Smooth muscle cell (in vitro differentiated cells): ENCODE measurements at regions not wholly inside any gene's neighbourhood (a gene's known extent, or its start where the extent isn't known, plus 50 kb on each side); places are given as distances from the start of the nearest gene placed in this dataset.

Experiments
- DNase-seq: peaks from one replicate; lab custom pipeline; 2025; ENCODE audit not compliant: unreplicated experiment; lab: John Stamatoyannopoulos, UW
- H2AFZ ChIP-seq: fragments of 200-600 bp; sonication (generic); 2 replicates; pipeline ENCODE4 v1.6.0; 2016; ENCODE audit warnings: antibody characterized with exemption, low read depth, mild to moderate bottlenecking
- H3F3A ChIP-seq: fragments of 200-600 bp; sonication (generic); 2 replicates; pipeline ENCODE4 v1.6.0; 2017; ENCODE audit warnings: antibody characterized with exemption, low read depth
- H3K27ac ChIP-seq: fragments of 200-600 bp; sonication (generic); 2 replicates; pipeline ENCODE4 v1.5.1; 2016; ENCODE audit warnings: low read depth, mild to moderate bottlenecking
- H3K27me3 ChIP-seq: fragments of 200-600 bp; sonication (generic); 2 replicates; pipeline ENCODE4 v1.6.1; 2016; ENCODE audit warnings: low read depth, mild to moderate bottlenecking
- H3K36me3 ChIP-seq: fragments of 200-600 bp; sonication (generic); 2 replicates; pipeline ENCODE4 v1.5.1; 2016; ENCODE audit warnings: low read depth
- H3K4me1 ChIP-seq: fragments of 200-600 bp; sonication (generic); 2 replicates; pipeline ENCODE4 v1.5.1; 2016; ENCODE audit warnings: low read depth
- H3K4me2 ChIP-seq: fragments of 200-600 bp; sonication (generic); 2 replicates; pipeline ENCODE4 v1.6.0; 2016; ENCODE audit warnings: mild to moderate bottlenecking
- H3K4me3 ChIP-seq: fragments of 200-600 bp; sonication (generic); 2 replicates; pipeline ENCODE4 v1.5.1; 2016; ENCODE audit warnings: mild to moderate bottlenecking
- H3K79me2 ChIP-seq: fragments of 200-600 bp; sonication (generic); 2 replicates; pipeline ENCODE4 v1.6.0; 2016; ENCODE audit warnings: low read depth, mild to moderate bottlenecking
- H3K9ac ChIP-seq: fragments of 200-600 bp; sonication (generic); 2 replicates; pipeline ENCODE4 v1.6.0; 2016; ENCODE audit warnings: low read depth
- H3K9me3 ChIP-seq: fragments of 200-600 bp; sonication (generic); replicated peaks from 2 replicates; pipeline ENCODE4 v1.5.1; 2016; ENCODE audit warnings: low read depth
- H4K20me1 ChIP-seq: fragments of 200-600 bp; sonication (generic); 2 replicates; pipeline ENCODE4 v1.6.0; 2016; ENCODE audit warnings: low read depth
- whole genome bisulfite sequencing: methylation state at CpG from one replicate; pipeline ENCODE4 v1.1.7; 2016; ENCODE audit warnings: low lambda C conversion rate; 5-methylcytosine and 5-hydroxymethylcytosine counted together
- TF ChIP-seq, protein P1 (sequence below): fragments of 200-600 bp; sonication (generic); IDR thresholded peaks from 2 replicates; pipeline ENCODE4 v1.5.1; 2017; ENCODE audit warnings: borderline replicate concordance, mild to moderate bottlenecking, antibody characterized with exemption; ENCODE audit not compliant: insufficient read depth, poor library complexity, severe bottlenecking

DNA sequence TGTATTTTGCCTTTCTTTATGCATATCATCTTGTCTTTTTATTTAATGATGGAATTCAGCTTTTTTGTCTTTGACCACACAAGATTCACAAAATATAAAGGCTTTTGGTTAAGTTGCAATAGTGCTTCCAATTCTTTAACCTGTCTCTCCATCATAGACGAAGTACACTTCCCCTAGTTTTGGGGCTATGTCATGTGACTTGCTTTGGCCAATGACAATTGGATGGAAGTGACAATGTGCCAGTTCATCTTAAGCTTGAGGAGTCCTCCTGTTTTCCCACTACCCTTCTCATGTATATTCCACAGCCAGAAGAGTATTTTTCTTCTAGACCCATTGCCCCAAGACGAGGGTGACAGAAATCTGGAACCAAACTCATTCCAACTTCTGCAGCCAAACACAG is 419.6 kb upstream of the BRINP3 start:
- Histone ChIP-seq H3K9ac (no peak overlapping the region), H3K4me1 (no peaks in the 10 kb centered on the region), H3K4me3 (no peak overlapping the region), H3K9me3 (no peaks in the 10 kb centered on the region), H3K36me3 (no peaks in the 10 kb centered on the region), H3K27me3 (no peaks in the 10 kb centered on the region), H3K79me2 (no peaks in the 10 kb centered on the region), H3K27ac (no peak overlapping the region), H2AFZ (no peak overlapping the region), H3K4me2 (no peak overlapping the region), H4K20me1 (no peaks in the 10 kb centered on the region), H3F3A (no peaks in the 10 kb centered on the region)
- TF ChIP-seq, protein P1, sequence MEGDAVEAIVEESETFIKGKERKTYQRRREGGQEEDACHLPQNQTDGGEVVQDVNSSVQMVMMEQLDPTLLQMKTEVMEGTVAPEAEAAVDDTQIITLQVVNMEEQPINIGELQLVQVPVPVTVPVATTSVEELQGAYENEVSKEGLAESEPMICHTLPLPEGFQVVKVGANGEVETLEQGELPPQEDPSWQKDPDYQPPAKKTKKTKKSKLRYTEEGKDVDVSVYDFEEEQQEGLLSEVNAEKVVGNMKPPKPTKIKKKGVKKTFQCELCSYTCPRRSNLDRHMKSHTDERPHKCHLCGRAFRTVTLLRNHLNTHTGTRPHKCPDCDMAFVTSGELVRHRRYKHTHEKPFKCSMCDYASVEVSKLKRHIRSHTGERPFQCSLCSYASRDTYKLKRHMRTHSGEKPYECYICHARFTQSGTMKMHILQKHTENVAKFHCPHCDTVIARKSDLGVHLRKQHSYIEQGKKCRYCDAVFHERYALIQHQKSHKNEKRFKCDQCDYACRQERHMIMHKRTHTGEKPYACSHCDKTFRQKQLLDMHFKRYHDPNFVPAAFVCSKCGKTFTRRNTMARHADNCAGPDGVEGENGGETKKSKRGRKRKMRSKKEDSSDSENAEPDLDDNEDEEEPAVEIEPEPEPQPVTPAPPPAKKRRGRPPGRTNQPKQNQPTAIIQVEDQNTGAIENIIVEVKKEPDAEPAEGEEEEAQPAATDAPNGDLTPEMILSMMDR, result no peak
- no peak for DNase-seq
- 92% methylated on average over 2 of the region's 2 CpGs for WGBS

DNA sequence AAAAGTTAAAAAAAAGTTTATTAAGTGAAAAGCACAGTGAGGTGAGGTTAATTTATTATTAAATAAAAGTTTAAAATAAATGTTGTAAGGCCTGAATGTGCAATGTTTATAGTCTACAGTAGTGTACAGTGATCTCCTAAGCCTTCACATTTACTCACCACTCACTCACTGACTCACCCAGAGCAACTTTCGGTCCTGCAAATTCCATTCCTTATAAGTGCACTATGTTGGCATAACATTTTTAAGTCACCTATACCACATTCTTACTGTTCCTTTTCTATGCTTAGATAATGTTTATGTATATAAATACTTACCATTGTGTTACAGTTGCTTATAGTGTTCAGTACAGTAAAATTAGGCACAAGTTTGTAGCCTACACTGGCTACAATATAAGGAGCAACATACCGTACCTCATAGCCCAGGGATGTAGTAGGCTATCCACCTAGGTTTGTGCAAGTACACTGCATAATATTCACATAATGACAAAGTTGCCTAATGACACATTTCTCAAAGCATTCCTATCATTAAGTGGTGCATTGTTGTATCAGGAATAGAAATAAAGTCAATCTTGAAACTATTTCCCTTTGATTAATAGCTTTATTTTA is 426.5 kb upstream of the BRINP3 start:
- Histone ChIP-seq H3K9me3 (no peaks in the 10 kb centered on the region), H3K27ac (peak overlapping the region; percentile 26), H3K79me2 (no peaks in the 10 kb centered on the region), H3K4me3 (no peak overlapping the region), H3F3A (no peaks in the 10 kb centered on the region), H3K36me3 (no peaks in the 10 kb centered on the region), H3K4me2 (peak overlapping the region; percentile 37), H4K20me1 (no peaks in the 10 kb centered on the region), H3K4me1 (peaks cover 4% of the 10 kb centered on the region), H3K9ac (no peak overlapping the region), H3K27me3 (no peaks in the 10 kb centered on the region), H2AFZ (no peak overlapping the region)
- TF ChIP-seq, protein P1, result no peak
- DNase-seq, result no peak
- 49% methylated on average over 2 of the region's 2 CpGs for WGBS

GRCh38 chr1:190906206-190906725 is 428.6 kb upstream of the BRINP3 start:
- no peak for DNase-seq
- Histone ChIP-seq H3K79me2 (no peaks in the 10 kb centered on the region), H3K9ac (no peak overlapping the region), H3K27me3 (no peaks in the 10 kb centered on the region), H4K20me1 (no peaks in the 10 kb centered on the region), H3K4me2 (no peak overlapping the region), H3K4me3 (no peak overlapping the region), H3K9me3 (no peaks in the 10 kb centered on the region), H3K27ac (no peak overlapping the region), H2AFZ (no peak overlapping the region), H3K36me3 (no peaks in the 10 kb centered on the region), H3K4me1 (peaks cover 4% of the 10 kb centered on the region), H3F3A (no peaks in the 10 kb centered on the region)
- WGBS, result 93% methylated on average over 1 of the region's 1 CpG
- TF ChIP-seq, protein P1, result no peak

DNA sequence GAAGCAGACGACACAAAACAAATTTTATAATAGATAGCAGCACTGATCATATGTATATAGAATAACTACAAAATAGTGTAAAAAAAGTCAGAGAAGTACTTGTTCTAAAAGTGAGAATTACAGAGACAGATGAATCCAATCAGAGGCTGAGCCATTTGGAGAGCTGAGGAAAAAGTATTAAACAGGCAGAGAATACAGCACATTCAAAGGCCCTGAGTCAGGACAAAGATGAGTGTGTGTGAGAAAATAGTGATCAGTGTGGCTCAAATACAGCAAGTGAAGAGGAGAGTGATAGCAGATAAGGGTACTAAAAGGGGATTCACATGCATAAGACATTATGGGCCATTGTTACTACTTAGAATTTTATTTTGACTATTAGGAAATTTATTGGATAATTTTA is 430.6 kb upstream of the BRINP3 start:
- Histone ChIP-seq H4K20me1 (no peaks in the 10 kb centered on the region), H3K79me2 (no peaks in the 10 kb centered on the region), H3F3A (no peaks in the 10 kb centered on the region), H3K9ac (no peak overlapping the region), H3K4me2 (no peak overlapping the region), H3K4me1 (peaks cover 4% of the 10 kb centered on the region), H3K36me3 (no peaks in the 10 kb centered on the region), H3K27ac (no peak overlapping the region), H3K27me3 (no peaks in the 10 kb centered on the region), H3K9me3 (no peaks in the 10 kb centered on the region), H3K4me3 (no peak overlapping the region), H2AFZ (no peak overlapping the region)
- 94% methylated on average over 1 of the region's 1 CpG for WGBS
- no peak for DNase-seq
- TF ChIP-seq, protein P1, result no peak
